AG09309 (cell line): ENCODE measurements at regions not wholly inside any gene's neighbourhood (a gene's known extent, or its start where the extent isn't known, plus 50 kb on each side); places are given as distances from the start of the nearest gene placed in this dataset.

Experiments used
- DNase-seq: peaks from one replicate; pipeline ENCODE4 v3.0.0-alpha.2; 2010; ENCODE audit warnings: low read depth
- H3K4me3 ChIP-seq: 2 replicates; pipeline ENCODE4 v1.5.1; 2011; ENCODE audit warnings: mild to moderate bottlenecking, low read depth, low read length, moderate library complexity; ENCODE audit not compliant: control insufficient read depth
- CTCF ChIP-seq: IDR thresholded peaks from 2 replicates; pipeline ENCODE4 v1.5.1; 2011; ENCODE audit warnings: mild to moderate bottlenecking, low read depth, low read length, inconsistent platforms; ENCODE audit not compliant: insufficient read depth, control insufficient read depth; ENCODE audit errors: missing control alignments

- no peak for TF ChIP-seq CTCF
- DNase-seq, result no peak
Observed at GRCh38 chr3:88677298-88677697, 430.1 kb upstream of the EPHA3 start.

GRCh38 chr3:88678747-88679146 is 428.7 kb upstream of the EPHA3 start:
- TF ChIP-seq CTCF, result no peak
- DNase-seq, result no peak
- no peak overlapping the region for H3K4me3 ChIP-seq

More at GRCh38 chr3:88677298-88677697, 430.1 kb upstream of the EPHA3 start:
- H3K4me3 ChIP-seq, result no peak overlapping the region

GRCh38 chr3:88690287-88690686 is 417.1 kb upstream of the EPHA3 start:
- no peak for DNase-seq
- H3K4me3 ChIP-seq, result no peak overlapping the region
- no peak for TF ChIP-seq CTCF

GRCh38 chr3:88691081-88691480 is 416.3 kb upstream of the EPHA3 start:
- no peak for DNase-seq

GRCh38 chr3:88703501-88704059 is 403.8 kb upstream of the EPHA3 start:
- no peak overlapping the region for H3K4me3 ChIP-seq
- no peak for TF ChIP-seq CTCF
- no peak for DNase-seq

More at GRCh38 chr3:88691081-88691480, 416.3 kb upstream of the EPHA3 start:
- no peak overlapping the region for H3K4me3 ChIP-seq
- no peak for TF ChIP-seq CTCF

- no peak overlapping the region for H3K4me3 ChIP-seq
- no peak for TF ChIP-seq CTCF
- no peak for DNase-seq
Observed at GRCh38 chr3:88704338-88704737, 403.1 kb upstream of the EPHA3 start.

- TF ChIP-seq CTCF, result no peak
- H3K4me3 ChIP-seq, result no peak overlapping the region
- DNase-seq, result no peak
Observed at GRCh38 chr3:88707837-88708236, 399.6 kb upstream of the EPHA3 start.
